ENCODE measurements at regions not wholly inside any gene's neighbourhood (a gene's known extent, or its start where the extent isn't known, plus 50 kb on each side); places are given as distances from the start of the nearest gene placed in this dataset.

GRCh38 chr10:33621101-33621500 is 286.6 kb upstream of the NRP1 start:
- TF ChIP-seq POLR2A (IDR thresholded peaks at IDR 0.05; ENCODE audit: low read depth, low read length) = no peak
- no peak for TF ChIP-seq PAX5 (IDR thresholded peaks at IDR 0.05; ENCODE audit: insufficient read depth, low read length, severe bottlenecking)
- no peak for TF ChIP-seq SPI1 (IDR thresholded peaks at IDR 0.05; ENCODE audit: low read depth, low read length)
- DNase-seq (ENCODE audit: insufficient read length, low spot score) (no peak), FAIRE-seq (no peak)

DNA sequence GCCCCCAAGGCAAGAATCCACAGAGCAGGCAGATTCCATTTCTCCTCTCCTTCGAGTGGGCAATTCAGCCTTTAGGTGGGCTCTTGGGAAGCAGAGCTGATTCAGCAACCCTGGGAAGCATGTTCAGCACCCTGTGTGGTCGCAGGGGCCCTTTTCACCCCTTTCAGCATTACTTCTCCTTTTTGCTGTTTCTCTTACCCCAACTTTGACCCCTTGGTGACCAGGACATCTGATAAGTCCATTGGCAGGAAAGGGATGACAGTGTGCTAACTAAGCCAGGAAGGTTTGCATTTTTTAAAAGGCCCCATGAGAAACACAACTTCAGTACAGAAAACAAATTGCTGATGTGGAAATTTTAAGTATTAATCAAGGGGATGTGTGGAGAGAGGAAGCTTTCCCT is 283.7 kb upstream of the NRP1 start:
- TF ChIP-seq SPI1 (IDR thresholded peaks at IDR 0.05; ENCODE audit: low read depth, low read length) = no peak
- TF ChIP-seq POU2F2 (IDR thresholded peaks at IDR 0.05; ENCODE audit: low read depth, low read length) = no peak
- TF ChIP-seq TAF1 (IDR thresholded peaks at IDR 0.05; ENCODE audit: low read depth, low read length) = no peak
- no peak for TF ChIP-seq POLR2A (IDR thresholded peaks at IDR 0.05; ENCODE audit: low read depth, low read length)
- TF ChIP-seq PAX5 (IDR thresholded peaks at IDR 0.05; ENCODE audit: insufficient read depth, low read length, severe bottlenecking) = no peak
- no peak for TF ChIP-seq POLR2AphosphoS5 (IDR thresholded peaks at IDR 0.05; ENCODE audit: low read depth, low read length)
- DNase-seq (ENCODE audit: insufficient read length, low spot score) = no peak
- no peak for FAIRE-seq

DNA sequence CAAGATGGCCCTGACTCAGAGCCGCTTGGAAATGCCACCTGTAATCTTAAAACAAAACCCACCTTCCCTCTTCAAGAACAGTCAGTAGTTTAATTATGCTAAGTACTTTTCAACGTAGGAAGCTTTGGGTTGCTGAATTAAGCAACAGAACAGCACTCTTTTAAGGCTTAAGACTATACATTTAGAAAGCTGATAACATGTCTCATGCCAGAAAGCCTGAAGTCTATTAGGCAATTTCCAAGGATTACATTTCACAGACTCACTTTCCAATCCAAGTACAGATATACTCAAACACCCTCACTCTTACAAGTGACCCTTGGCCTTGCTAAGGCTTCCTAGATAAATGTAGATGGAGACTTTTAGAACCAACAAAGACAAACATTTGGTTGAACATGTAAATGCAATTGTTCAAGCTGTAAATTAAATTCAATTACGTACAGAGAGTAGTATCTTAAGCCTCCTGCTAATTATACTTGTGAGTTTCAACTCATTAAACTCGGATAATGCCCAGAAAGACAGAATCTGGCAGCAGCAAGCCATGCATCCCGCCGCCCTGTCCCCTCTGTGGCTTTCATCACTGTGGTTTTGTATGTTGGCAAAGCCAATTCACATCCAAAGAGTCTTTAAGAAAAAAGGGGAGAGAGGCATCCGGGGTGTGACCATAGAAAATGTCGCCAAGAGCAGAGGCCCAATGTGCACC is 283.1 kb upstream of the NRP1 start:
- TF ChIP-seq SPI1 (IDR thresholded peaks at IDR 0.05; ENCODE audit: low read depth, low read length) = no peak
- no peak for TF ChIP-seq TAF1 (IDR thresholded peaks at IDR 0.05; ENCODE audit: low read depth, low read length)
- no peak for TF ChIP-seq POU2F2 (IDR thresholded peaks at IDR 0.05; ENCODE audit: low read depth, low read length)
- TF ChIP-seq PAX5 (IDR thresholded peaks at IDR 0.05; ENCODE audit: insufficient read depth, low read length, severe bottlenecking) = no peak
- TF ChIP-seq POLR2AphosphoS5 (IDR thresholded peaks at IDR 0.05; ENCODE audit: low read depth, low read length) = no peak
- no peak for TF ChIP-seq POLR2A (IDR thresholded peaks at IDR 0.05; ENCODE audit: low read depth, low read length)
- no peak for FAIRE-seq
- no peak for DNase-seq (ENCODE audit: insufficient read length, low spot score)

DNA sequence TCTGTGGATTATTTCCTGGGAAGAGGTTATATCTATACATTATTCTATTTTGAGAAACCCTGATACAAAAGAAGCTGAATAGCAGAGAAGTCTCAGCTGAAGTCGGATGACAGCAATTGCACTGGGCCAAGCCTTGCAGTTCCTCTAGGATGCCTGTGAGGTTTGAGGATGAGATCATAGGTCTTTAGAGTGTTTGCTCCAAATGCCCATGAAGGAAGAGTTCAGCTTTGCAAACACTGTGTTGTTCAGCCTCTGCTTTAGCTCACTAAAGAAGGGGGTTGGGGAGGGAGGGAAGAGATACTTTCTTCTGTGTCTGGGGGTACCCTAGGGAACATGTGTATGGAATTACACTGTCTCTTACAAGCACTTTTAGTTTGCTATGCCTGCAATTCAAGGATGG is 282.5 kb upstream of the NRP1 start:
- TF ChIP-seq SPI1 (IDR thresholded peaks at IDR 0.05; ENCODE audit: low read depth, low read length) (no peak), POLR2AphosphoS5 (IDR thresholded peaks at IDR 0.05; ENCODE audit: low read depth, low read length) (no peak)
- FAIRE-seq (no peak), DNase-seq (ENCODE audit: insufficient read length, low spot score) (no peak)

DNA sequence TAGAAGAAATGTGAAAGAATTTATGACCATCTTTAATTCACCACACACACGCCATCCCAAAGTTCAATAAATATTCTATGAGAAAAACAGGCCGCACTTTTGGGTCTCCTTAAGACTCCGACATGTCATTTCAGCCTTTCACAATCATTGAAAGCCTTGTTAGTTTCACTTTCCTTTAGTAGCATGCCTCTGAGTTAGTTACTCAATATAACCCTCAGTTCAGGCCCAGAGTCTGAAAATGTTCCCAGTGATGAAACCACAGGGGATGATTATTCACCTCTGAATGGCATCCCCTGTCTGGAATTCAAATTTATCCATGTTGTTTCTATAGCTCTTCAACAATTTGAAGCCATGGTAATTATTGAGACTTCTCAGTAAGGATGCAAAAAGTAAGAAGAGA is 278.1 kb upstream of the NRP1 start:
- FAIRE-seq (no peak), DNase-seq (ENCODE audit: insufficient read length, low spot score) (no peak)
- no peak for TF ChIP-seq PAX5 (IDR thresholded peaks at IDR 0.05; ENCODE audit: insufficient read depth, low read length, severe bottlenecking)
- no peak for TF ChIP-seq POLR2AphosphoS5 (IDR thresholded peaks at IDR 0.05; ENCODE audit: low read depth, low read length)
- no peak for TF ChIP-seq POLR2A (IDR thresholded peaks at IDR 0.05; ENCODE audit: low read depth, low read length)
- no peak for TF ChIP-seq POU2F2 (IDR thresholded peaks at IDR 0.05; ENCODE audit: low read depth, low read length)
- no peak for TF ChIP-seq SPI1 (IDR thresholded peaks at IDR 0.05; ENCODE audit: low read depth, low read length)
- no peak for TF ChIP-seq TAF1 (IDR thresholded peaks at IDR 0.05; ENCODE audit: low read depth, low read length)

GRCh38 chr10:33612116-33612515 is 277.6 kb upstream of the NRP1 start:
- DNase-seq (ENCODE audit: insufficient read length, low spot score) = no peak
- no peak for TF ChIP-seq POLR2AphosphoS5 (IDR thresholded peaks at IDR 0.05; ENCODE audit: low read depth, low read length)
- TF ChIP-seq TAF1 (IDR thresholded peaks at IDR 0.05; ENCODE audit: low read depth, low read length) = no peak
- no peak for TF ChIP-seq SPI1 (IDR thresholded peaks at IDR 0.05; ENCODE audit: low read depth, low read length)
- TF ChIP-seq POU2F2 (IDR thresholded peaks at IDR 0.05; ENCODE audit: low read depth, low read length) = no peak
- no peak for TF ChIP-seq PAX5 (IDR thresholded peaks at IDR 0.05; ENCODE audit: insufficient read depth, low read length, severe bottlenecking)
- no peak for TF ChIP-seq POLR2A (IDR thresholded peaks at IDR 0.05; ENCODE audit: low read depth, low read length)

DNA sequence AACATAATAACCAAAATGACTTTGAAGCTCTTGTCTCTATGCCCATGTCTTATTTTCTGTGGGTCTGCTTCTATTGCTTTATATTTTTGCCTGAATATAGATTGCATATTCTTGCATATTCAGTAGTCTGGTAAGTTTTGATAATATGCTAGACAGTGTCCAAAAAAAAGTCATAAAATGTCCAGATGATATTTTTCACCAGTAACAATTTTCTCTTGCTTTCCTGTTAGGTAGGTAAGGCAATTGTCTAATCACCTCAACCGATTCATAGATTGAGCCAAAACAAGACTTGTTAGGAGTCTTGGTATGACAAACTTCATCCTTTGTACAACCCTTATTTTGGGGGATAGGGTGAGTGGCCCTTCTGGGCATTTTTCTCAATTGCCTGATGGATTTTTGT is 277.0 kb upstream of the NRP1 start:
- DNase-seq (ENCODE audit: insufficient read length, low spot score) (no peak), FAIRE-seq (no peak)
- no peak for TF ChIP-seq PAX5 (IDR thresholded peaks at IDR 0.05; ENCODE audit: insufficient read depth, low read length, severe bottlenecking)
- no peak for TF ChIP-seq SPI1 (IDR thresholded peaks at IDR 0.05; ENCODE audit: low read depth, low read length)
- TF ChIP-seq POLR2AphosphoS5 (IDR thresholded peaks at IDR 0.05; ENCODE audit: low read depth, low read length) = no peak
- TF ChIP-seq POU2F2 (IDR thresholded peaks at IDR 0.05; ENCODE audit: low read depth, low read length) = no peak
- TF ChIP-seq POLR2A (IDR thresholded peaks at IDR 0.05; ENCODE audit: low read depth, low read length) = no peak
- no peak for TF ChIP-seq TAF1 (IDR thresholded peaks at IDR 0.05; ENCODE audit: low read depth, low read length)

More at GRCh38 chr10:33612116-33612515, 277.6 kb upstream of the NRP1 start:
- no peak for FAIRE-seq

DNA sequence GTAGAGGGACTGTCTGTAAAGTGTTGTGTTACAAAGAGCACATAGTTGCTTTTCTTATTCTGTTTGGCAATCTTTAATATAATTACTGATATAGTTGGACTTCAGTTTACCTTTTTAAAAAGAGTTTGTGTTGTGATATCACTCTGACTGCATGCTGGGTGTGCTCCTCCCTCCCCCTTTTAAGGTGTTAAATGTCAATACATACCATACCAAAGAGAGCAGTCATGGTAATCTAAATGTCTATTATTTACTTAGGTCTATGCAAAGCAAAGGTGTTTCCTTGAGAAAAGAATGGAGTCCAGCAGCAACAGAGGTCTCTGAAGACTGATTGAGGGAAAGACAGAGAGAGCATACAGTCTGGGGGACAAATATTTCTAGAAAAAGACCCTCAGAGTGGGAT is 275.1 kb upstream of the NRP1 start:
- TF ChIP-seq POLR2A (IDR thresholded peaks at IDR 0.05; ENCODE audit: low read depth, low read length) (no peak), TAF1 (IDR thresholded peaks at IDR 0.05; ENCODE audit: low read depth, low read length) (no peak), PAX5 (IDR thresholded peaks at IDR 0.05; ENCODE audit: insufficient read depth, low read length, severe bottlenecking) (no peak), POU2F2 (IDR thresholded peaks at IDR 0.05; ENCODE audit: low read depth, low read length) (no peak), SPI1 (IDR thresholded peaks at IDR 0.05; ENCODE audit: low read depth, low read length) (no peak), POLR2AphosphoS5 (IDR thresholded peaks at IDR 0.05; ENCODE audit: low read depth, low read length) (no peak)
- DNase-seq (ENCODE audit: insufficient read length, low spot score) (no peak), FAIRE-seq (no peak)

- TF ChIP-seq POLR2AphosphoS5 (IDR thresholded peaks at IDR 0.05; ENCODE audit: low read depth, low read length) = no peak
- TF ChIP-seq SPI1 (IDR thresholded peaks at IDR 0.05; ENCODE audit: low read depth, low read length) = no peak
- TF ChIP-seq TAF1 (IDR thresholded peaks at IDR 0.05; ENCODE audit: low read depth, low read length) = no peak
- TF ChIP-seq POLR2A (IDR thresholded peaks at IDR 0.05; ENCODE audit: low read depth, low read length) = no peak
- TF ChIP-seq POU2F2 (IDR thresholded peaks at IDR 0.05; ENCODE audit: low read depth, low read length) = no peak
- TF ChIP-seq PAX5 (IDR thresholded peaks at IDR 0.05; ENCODE audit: insufficient read depth, low read length, severe bottlenecking) = no peak
Measured at GRCh38 chr10:33602278-33602677, 267.8 kb upstream of the NRP1 start.

GRCh38 chr10:33600381-33600780 is 265.9 kb upstream of the NRP1 start:
- DNase-seq (ENCODE audit: insufficient read length, low spot score) (no peak), FAIRE-seq (no peak)
- TF ChIP-seq SPI1 (IDR thresholded peaks at IDR 0.05; ENCODE audit: low read depth, low read length) (no peak), PAX5 (IDR thresholded peaks at IDR 0.05; ENCODE audit: insufficient read depth, low read length, severe bottlenecking) (no peak), POLR2AphosphoS5 (IDR thresholded peaks at IDR 0.05; ENCODE audit: low read depth, low read length) (no peak), TAF1 (IDR thresholded peaks at IDR 0.05; ENCODE audit: low read depth, low read length) (no peak), POU2F2 (IDR thresholded peaks at IDR 0.05; ENCODE audit: low read depth, low read length) (no peak), POLR2A (IDR thresholded peaks at IDR 0.05; ENCODE audit: low read depth, low read length) (no peak)

More at GRCh38 chr10:33602278-33602677, 267.8 kb upstream of the NRP1 start:
- FAIRE-seq (no peak), DNase-seq (ENCODE audit: insufficient read length, low spot score) (no peak)

Measured in GM12891 (cell line).